A549 (cell line): ENCODE measurements at regions not wholly inside any gene's neighbourhood (a gene's known extent, or its start where the extent isn't known, plus 50 kb on each side); places are given as distances from the start of the nearest gene placed in this dataset.

ENCODE experiments used
- CTCF ChIP-seq: fragments of >200 bp; sonication (Bioruptor Twin); formaldehyde crosslinking; IDR thresholded peaks from 3 replicates; pipeline ENCODE4 v1.5.1; 2016
- POLR2A ChIP-seq: IDR thresholded peaks from 2 replicates; pipeline ENCODE4 v1.6.1; 2012; ENCODE audit warnings: mild to moderate bottlenecking, low read length
- POLR2AphosphoS2 ChIP-seq: conservative IDR thresholded peaks from 2 replicates; pipeline ENCODE4 v1.6.1; 2012; ENCODE audit warnings: low read length, improper control_type of control experiment, inconsistent platforms
- SMC3 ChIP-seq: fragments of >200 bp; sonication (Bioruptor Twin); formaldehyde crosslinking; IDR thresholded peaks from 3 replicates; pipeline ENCODE4 v1.6.1; 2018; ENCODE audit warnings: inconsistent platforms
- ZFP36 ChIP-seq: fragments of 450-650 bp; IDR thresholded peaks from 2 replicates; pipeline ENCODE4 v1.6.1; 2014; ENCODE audit warnings: borderline replicate concordance; ENCODE audit not compliant: partially characterized antibody
- TF ChIP-seq, protein P1 (sequence below): fragments of 250-450 bp; sonication (Bioruptor Pico); IDR thresholded peaks from 2 replicates; pipeline ENCODE4 v1.5.0; 2021; ENCODE audit warnings: mild to moderate bottlenecking, moderate library complexity, borderline replicate concordance

- TF ChIP-seq ZFP36, result no peak
- TF ChIP-seq, protein P1, sequence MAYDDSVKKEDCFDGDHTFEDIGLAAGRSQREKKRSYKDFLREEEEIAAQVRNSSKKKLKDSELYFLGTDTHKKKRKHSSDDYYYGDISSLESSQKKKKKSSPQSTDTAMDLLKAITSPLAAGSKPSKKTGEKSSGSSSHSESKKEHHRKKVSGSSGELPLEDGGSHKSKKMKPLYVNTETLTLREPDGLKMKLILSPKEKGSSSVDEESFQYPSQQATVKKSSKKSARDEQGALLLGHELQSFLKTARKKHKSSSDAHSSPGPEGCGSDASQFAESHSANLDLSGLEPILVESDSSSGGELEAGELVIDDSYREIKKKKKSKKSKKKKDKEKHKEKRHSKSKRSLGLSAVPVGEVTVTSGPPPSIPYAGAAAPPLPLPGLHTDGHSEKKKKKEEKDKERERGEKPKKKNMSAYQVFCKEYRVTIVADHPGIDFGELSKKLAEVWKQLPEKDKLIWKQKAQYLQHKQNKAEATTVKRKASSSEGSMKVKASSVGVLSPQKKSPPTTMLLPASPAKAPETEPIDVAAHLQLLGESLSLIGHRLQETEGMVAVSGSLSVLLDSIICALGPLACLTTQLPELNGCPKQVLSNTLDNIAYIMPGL (CRISPR knock-in tag), result no peak
- TF ChIP-seq SMC3, result no peak
- TF ChIP-seq POLR2A, result no peak
- no peak for TF ChIP-seq POLR2AphosphoS2
- TF ChIP-seq CTCF, result no peak
These were observed 228.4 kb upstream of the JAG1 start for GRCh38 chr20:10902174-10902573.
